BJ (cell line): ENCODE measurements at regions not wholly inside any gene's neighbourhood (a gene's known extent, or its start where the extent isn't known, plus 50 kb on each side); places are given as distances from the start of the nearest gene placed in this dataset.

Source experiments
- CTCF ChIA-PET: fragments of 350-600 bp; formaldehyde crosslinking; extraction: SDS; loops from one replicate; lab custom pipeline; 2021; ENCODE audit warnings: antibody characterized with exemption, inconsistent platforms; lab: Yijun Ruan, JAX
- POLR2A ChIA-PET: fragments of 300-600 bp; sonication (Branson Sonifier 250); formaldehyde crosslinking; extraction: SDS; loops from one replicate; lab custom pipeline; 2021; ENCODE audit warnings: antibody characterized with exemption; lab: Charles Lee
- DNase-seq: peaks from one replicate; pipeline ENCODE4 v3.0.0-alpha.2; 2011; ENCODE audit warnings: low read depth
- H3K27me3 ChIP-seq: 2 replicates; pipeline ENCODE4 v1.6.0; 2011; ENCODE audit warnings: low read length; ENCODE audit not compliant: control insufficient read depth, insufficient read depth
- H3K36me3 ChIP-seq: 2 replicates; pipeline ENCODE4 v1.5.1; 2011; ENCODE audit warnings: low read length; ENCODE audit not compliant: control insufficient read depth, insufficient read depth
- H3K4me3 ChIP-seq: 2 replicates; pipeline ENCODE4 v1.5.1; 2011; ENCODE audit warnings: low read depth, mild to moderate bottlenecking, control low read depth, low read length
- TF ChIP-seq, protein P1 (sequence below): IDR thresholded peaks from 2 replicates; pipeline ENCODE4 v1.5.1; 2011; ENCODE audit warnings: low read depth, mild to moderate bottlenecking, control low read depth, inconsistent platforms, low read length, moderate library complexity; ENCODE audit not compliant: insufficient read depth

DNA sequence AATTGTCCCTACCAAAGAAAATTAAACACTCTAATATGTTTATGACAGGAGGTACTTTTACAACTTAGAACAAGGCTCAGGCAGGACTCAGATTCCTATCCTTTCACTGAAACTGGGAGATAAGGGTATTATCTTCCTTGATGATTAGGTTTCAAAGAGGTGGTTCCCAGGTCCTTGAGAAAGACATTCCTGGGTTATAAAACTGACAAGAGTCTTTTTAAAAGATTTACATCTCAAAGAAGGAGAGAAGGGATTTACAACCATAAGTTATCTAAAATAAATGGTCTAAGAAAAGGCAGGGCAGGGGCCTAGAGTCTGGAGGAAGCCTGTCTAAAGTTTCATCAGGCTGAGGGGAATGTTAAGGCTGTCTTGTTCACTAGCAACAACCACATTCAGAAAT is 1492.5 kb downstream of the HACE1 start:
- DNase-seq = no peak
- H3K4me3 ChIP-seq = no peak overlapping the region
- TF ChIP-seq, protein P1, sequence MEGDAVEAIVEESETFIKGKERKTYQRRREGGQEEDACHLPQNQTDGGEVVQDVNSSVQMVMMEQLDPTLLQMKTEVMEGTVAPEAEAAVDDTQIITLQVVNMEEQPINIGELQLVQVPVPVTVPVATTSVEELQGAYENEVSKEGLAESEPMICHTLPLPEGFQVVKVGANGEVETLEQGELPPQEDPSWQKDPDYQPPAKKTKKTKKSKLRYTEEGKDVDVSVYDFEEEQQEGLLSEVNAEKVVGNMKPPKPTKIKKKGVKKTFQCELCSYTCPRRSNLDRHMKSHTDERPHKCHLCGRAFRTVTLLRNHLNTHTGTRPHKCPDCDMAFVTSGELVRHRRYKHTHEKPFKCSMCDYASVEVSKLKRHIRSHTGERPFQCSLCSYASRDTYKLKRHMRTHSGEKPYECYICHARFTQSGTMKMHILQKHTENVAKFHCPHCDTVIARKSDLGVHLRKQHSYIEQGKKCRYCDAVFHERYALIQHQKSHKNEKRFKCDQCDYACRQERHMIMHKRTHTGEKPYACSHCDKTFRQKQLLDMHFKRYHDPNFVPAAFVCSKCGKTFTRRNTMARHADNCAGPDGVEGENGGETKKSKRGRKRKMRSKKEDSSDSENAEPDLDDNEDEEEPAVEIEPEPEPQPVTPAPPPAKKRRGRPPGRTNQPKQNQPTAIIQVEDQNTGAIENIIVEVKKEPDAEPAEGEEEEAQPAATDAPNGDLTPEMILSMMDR = no peak
- POLR2A ChIA-PET = no interaction called here
- H3K36me3 ChIP-seq = no peaks in the 10 kb centered on the region
- CTCF ChIA-PET = no interaction called here
- no peaks in the 10 kb centered on the region for H3K27me3 ChIP-seq

GRCh38 chr6:103356531-103356930 is 1503.2 kb downstream of the HACE1 start:
- Histone ChIP-seq H3K36me3 (no peaks in the 10 kb centered on the region), H3K27me3 (no peaks in the 10 kb centered on the region), H3K4me3 (no peak overlapping the region)
- ChIA-PET CTCF (no interaction called here), POLR2A (no interaction called here)
- TF ChIP-seq, protein P1 = no peak
- no peak for DNase-seq

DNA sequence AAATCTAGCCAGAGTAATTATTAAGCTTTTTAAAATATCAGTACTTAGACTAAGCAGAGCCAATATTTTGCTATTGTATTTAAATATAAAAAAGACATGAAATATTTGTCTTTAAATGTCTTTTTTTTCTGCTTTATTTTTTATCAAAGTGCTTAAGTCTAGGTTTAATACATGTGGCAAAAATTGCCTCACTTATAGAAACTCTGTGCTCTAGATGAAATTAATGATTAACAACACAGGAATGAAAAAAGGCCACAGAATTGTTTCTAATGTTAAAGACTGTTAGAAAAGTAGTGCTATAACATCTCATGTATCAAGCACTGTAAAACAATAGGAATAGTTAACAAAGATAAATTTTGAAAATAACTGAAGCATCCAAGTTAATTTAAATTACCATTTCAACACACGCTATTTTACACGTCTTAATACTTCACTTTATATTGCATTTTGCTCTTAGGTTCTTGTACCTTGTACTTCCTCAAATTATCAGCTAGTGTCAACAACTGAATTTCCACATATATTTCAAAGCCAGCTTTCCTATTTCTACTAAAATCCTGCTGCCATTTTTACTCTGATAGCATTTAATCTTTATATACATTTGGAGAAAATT is 1515.1 kb downstream of the HACE1 start:
- CTCF ChIA-PET = no interaction called here

GRCh38 chr6:103335412-103335811 is 1524.3 kb downstream of the HACE1 start:
- POLR2A ChIA-PET = no interaction called here
- TF ChIP-seq, protein P1 = no peak
- no peak overlapping the region for H3K4me3 ChIP-seq
- DNase-seq = no peak
- CTCF ChIA-PET = no interaction called here
- H3K27me3 ChIP-seq = no peaks in the 10 kb centered on the region
- H3K36me3 ChIP-seq = no peaks in the 10 kb centered on the region

More for the DNA sequence above, 1515.1 kb downstream of the HACE1 start:
- POLR2A ChIA-PET = no interaction called here
- Histone ChIP-seq H3K4me3 (no peak overlapping the region), H3K36me3 (no peaks in the 10 kb centered on the region), H3K27me3 (no peaks in the 10 kb centered on the region)
- TF ChIP-seq, protein P1 = no peak
- no peak for DNase-seq

- H3K36me3 ChIP-seq = no peaks in the 10 kb centered on the region
- no peaks in the 10 kb centered on the region for H3K27me3 ChIP-seq
- H3K4me3 ChIP-seq = no peak overlapping the region
- ChIA-PET CTCF (no interaction called here), POLR2A (no interaction called here)
- TF ChIP-seq, protein P1 = no peak
- DNase-seq = no peak
Measured at GRCh38 chr6:103326760-103327757, 1532.7 kb downstream of the HACE1 start.
